Activated CD4-positive, alpha-beta T cell treated with anti-CD3 and anti-CD28 coated beads, Interleukin-2, amount 50 U/mL, for 4 hours (primary cell): ENCODE measurements at regions not wholly inside any gene's neighbourhood (a gene's known extent, or its start where the extent isn't known, plus 50 kb on each side); places are given as distances from the start of the nearest gene placed in this dataset.

Experiments used
- DNase-seq, 2 experiments: peaks; one replicate each; pipeline ENCODE4 v3.0.0-alpha.2; 2020

GRCh38 chr2:30310371-30310770, 79.0 kb downstream of the LBH start:
- no peak for DNase-seq

DNA sequence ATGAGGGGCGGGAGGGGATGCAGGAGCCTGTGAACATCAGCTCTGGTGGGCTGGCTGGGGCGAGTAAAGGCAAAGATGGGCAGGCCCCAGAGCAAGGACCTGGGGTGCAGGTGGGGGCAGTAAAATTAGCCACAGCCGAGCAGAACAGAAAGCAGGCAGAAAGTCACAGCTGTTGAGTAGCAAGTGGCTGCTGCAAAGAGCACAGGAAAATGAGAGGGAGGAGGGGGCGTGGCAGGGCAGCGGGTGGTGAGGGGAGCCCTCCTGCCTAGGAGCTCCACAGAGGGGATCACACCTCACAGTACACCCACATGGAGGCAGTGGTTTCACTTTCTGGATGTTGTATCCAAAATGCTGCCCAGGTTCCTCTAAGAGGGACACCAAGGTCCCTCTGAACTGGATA, 79.6 kb downstream of the LBH start:
- peak; percentile 7 to 27 for DNase-seq

GRCh38 chr2:30311711-30312110, 80.4 kb downstream of the LBH start:
- no peak for DNase-seq

- DNase-seq: no peak
Measured at GRCh38 chr2:30312916-30313315, 81.6 kb downstream of the LBH start.

DNA sequence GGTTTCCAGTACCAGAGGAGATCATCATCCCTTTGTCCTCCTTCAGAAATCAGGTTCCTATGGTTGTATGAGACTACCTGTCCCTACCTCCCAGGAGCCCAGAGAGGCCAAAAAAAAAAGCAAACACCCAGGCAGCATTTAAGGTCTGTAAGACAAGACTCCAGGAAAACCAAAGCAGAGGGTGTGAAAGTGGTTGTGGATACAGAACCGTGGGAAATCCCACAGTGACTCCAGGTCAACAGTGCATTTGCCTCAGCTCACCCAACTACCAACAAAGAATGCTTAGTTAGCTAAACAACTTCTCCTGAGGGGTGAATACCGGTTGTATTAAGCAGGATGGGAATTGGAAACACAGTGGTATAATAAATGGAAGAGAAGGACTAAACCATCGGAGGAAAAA, 83.6 kb downstream of the LBH start:
- no peak for DNase-seq

DNA sequence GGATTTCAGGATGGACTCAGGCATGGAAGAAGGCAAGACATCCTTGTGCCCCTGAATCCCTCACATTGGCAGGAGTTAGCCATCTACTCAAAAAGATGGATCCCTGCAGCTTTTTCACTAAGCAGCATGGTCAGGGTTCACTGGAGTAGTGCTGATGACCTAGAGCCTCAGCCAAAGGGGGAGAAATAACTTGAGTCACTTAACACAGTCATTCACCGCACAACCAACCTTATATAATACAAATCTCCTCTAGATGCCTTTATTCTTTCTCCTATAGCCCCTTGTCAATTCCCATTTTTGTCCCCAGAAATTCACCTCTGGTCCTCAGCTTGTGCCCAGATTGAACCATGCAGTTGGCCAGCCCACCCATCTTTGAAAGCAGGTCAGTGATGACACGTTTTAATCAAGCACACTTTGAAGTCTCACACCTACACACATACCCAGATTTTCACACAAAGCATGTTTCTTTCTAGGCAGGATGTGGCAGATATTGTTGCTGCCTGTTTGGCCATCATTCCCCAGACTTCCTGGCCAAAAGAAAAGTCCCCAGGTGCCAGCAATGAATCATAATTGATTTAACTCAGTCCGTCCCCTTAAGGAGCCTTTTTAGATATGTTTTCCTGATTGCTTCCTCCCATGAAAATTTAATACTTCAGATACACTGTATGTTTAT, 84.2 kb downstream of the LBH start:
- no peak for DNase-seq

DNA sequence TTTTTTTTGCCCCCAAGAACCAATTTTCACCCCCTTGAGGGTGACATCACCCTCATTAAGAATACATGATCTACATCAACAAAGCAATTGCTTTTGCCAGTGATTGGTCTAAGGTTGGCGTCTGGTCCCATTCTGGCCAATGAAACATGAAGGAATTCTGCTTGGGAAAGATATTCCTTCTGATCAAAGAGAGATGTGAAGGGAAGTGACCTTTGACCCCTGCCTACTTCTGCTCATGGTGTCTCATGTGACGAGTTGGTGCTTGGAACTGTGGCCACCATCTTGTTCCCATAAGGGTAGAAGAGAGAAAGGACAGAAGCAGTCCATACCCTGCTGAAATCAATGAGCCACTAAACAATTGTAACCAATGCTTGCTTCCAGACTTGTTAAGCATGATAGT, 85.1 kb downstream of the LBH start:
- DNase-seq: no peak

GRCh38 chr2:30318987-30319782, 87.9 kb downstream of the LBH start:
- DNase-seq: no peak

DNA sequence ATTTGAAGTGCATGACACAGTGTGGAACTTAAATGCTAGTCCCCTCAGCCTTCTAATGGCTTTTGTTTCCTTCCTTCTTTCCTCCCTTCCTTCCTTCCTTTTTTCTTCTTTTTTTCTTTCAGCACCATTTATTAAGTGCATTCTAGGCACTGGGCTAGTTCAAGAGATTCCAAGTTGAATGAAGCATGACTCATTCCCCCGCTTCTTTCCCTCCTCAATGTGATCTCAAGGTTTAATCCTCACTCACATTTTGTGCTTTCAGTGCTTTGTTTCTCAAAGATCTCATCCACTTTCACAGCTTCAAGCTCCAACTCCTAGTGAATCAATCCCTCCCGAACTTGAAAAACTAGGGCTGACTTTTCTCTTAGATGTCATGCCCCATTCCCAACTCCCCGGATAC, 90.1 kb downstream of the LBH start:
- DNase-seq: no peak

DNA sequence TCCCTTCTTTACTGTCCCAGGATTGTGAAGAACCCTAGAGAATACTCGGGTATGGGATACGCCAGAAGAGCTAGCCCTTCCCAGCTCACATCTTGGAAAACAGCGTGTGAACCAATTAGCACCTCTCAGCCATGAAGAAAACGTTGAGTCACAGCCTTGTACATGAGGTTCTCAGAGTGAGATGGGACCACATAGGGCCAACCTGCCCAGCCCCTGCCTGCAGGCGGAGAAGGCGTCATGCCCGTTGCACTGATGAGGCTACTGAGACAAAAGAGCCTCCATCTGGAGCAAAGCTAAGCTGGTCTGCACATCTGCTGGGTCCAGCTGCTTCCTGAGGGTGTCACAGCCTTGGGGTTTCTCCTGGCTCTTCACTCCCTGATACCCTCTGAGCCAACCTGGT, 92.2 kb downstream of the LBH start:
- no peak for DNase-seq

- DNase-seq: no peak
Measured at GRCh38 chr2:30324245-30324908, 93.0 kb downstream of the LBH start.

GRCh38 chr2:30325600-30326328, 94.4 kb downstream of the LBH start:
- no peak for DNase-seq

GRCh38 chr2:30326497-30326896, 95.2 kb downstream of the LBH start:
- no peak for DNase-seq

DNA sequence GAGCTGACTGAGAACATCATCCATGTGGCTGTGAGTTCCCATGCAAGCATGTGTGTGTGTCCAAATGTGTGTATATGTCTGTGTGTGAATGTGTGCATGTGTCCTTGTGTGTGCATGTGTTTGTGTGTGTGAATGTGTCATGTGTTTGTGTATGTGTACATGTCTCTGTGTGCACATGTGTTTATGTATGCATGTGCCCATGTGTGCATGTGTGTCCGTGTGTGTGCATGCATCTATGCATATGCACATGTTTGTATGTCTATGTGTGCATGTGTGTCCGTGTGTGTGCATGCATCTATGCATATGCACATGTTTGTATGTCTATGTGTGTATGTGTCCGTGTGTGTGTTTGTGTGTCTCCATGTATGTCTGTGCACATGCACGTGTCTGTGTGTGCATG, 99.7 kb downstream of the LBH start:
- DNase-seq: no peak

DNA sequence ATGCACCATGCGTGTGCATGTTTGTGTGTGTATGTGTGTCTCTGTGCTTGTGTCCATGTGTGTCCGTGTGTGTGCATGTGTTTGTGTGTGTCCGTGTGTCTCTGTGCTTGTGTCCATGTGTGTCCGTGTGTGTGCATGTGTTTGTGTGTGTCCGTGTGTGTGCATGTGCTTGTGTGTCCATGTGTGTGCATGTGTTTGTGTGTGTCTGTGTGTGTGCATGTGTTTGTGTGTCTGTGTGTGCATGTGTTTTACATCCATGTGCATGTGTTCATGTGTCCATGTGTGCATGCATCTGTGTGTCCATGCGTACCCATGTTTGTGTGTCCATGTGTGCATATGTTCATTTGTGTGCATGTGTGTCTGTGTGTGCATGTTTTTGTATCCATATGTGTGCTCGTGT, 100.5 kb downstream of the LBH start:
- DNase-seq: no peak

DNA sequence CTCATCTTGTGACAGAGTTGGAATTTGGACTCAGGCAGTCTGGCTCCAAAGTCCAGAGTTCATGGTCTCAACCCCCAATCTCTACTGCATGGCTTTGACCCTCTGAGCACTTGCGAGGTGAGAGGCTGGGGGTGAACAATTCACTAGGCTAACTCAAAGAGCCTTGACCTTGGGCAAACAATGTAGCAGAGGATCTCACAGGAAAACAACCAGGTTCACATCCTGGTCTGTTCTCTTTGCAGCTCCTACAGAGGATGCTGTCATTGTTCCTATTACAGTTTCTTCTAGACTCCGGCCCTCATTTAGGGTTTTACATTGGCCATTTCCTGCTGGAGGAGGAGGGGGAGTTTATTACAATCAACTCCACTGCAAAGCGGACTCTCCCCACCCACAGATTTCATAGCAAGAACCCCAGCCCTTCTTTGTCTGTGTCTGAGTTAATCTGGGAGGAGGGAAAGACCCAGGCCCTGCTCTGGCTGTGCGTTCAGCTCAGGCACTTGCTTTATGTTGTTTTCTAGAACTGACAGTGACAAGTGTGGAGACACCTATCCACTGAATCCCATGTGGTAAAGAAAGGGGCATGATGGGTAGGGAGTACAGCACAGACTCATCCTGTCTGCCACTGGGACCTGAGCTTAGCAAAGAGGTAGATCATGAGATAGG, 101.6 kb downstream of the LBH start:
- peak; percentile 17 to 28 for DNase-seq

DNA sequence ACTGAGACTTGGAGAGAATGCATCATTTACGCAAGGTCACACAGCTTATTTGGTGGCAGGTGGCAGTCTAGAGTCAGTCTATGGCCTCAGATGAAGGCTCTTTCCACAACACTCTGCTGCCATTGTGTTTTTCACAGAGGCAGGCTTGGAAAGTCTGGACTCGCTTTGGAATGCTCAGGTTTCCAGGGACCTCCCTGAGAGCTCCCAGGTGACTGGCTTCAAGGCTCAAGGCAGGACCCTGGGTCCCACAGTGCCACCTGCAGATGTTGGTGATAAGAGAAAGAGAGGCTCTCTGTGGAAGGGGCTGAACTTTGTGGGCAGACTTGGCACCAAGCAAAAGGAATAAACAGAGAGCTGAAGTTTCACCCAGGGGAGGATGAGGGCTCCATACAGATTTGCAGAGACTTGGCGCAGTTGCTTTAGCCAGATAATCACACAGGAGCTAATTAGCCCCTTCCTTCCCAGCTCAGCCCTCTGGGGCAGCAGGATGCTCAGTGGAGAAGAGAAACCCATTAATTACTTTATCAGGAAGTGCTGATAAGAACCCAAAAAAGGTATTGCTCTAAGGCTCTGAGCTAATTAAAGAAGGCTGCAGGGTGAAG, 103.5 kb downstream of the LBH start:
- DNase-seq: no peak

- DNase-seq: peak in 1 of 2 experiments; percentile 11
Measured at GRCh38 chr2:30336084-30336483, 104.8 kb downstream of the LBH start.

DNA sequence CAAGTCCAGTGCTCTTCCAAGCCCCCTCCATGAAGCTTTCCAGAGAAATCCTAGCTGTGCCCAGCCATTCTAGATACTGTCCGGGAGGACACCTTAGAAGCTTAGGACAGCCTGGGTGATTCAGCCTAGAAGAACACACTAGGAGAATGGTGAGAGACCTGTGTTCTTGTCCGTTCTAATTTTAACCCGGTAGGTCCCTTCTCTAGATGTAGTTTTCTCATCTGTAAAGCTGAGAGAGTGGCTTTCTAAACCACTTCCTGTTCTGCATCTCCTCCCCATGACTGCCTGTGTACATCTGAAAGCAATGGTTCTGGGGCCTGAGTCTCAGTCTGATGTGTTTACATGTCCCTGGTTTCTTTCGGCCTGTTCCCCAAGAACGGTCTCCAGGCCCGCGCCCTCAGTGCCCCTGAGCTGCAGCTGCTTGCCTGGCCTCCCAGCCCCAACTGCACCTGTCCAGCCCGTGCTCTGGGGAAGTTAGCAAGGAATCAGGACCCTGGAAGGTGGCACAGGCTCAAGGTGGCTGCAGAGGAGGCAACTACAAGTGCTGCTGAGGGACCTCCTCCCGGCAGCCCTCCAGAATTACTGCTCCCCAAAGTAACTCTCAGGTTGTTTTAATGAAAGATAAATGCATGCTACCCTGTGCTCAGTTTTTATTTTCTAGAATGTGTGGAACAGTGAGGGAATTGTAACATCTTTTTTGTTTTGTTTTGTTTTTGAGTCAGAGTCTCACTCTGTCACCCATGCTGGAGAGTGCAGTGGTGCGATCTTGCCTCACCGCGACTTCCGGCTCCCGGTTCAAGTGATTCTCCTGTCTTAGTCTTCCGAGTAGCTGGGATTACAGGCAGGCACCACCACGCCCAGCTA, 105.9 kb downstream of the LBH start:
- DNase-seq: no peak

- DNase-seq: no peak
Measured at GRCh38 chr2:30338475-30338874, 107.1 kb downstream of the LBH start.

GRCh38 chr2:30339071-30339470, 107.7 kb downstream of the LBH start:
- no peak for DNase-seq
